NCI-H1417 (cell line): ENCODE measurements at regions not wholly inside any gene's neighbourhood (a gene's known extent, or its start where the extent isn't known, plus 50 kb on each side); places are given as distances from the start of the nearest gene placed in this dataset.
"Not testable (repeated sequence)": the region's sequence is repeated elsewhere in the genome, so short reads cannot be mapped to it uniquely, and the experiment has no call there.

Experiments
- DNase-seq, 3 experiments: peaks; one replicate each; lab custom pipeline; 2025; lab: John Stamatoyannopoulos, UW

- no peak for DNase-seq
These were observed 128.5 kb upstream of the VKORC1L1 start for GRCh38 chr7:65744406-65744805.

- DNase-seq, result no peak
These were observed 126.5 kb upstream of the VKORC1L1 start for GRCh38 chr7:65746398-65746669.

GRCh38 chr7:65749039-65749438 is 123.8 kb upstream of the VKORC1L1 start:
- DNase-seq, result no peak

- no peak for DNase-seq
These were observed 123.4 kb upstream of the VKORC1L1 start for GRCh38 chr7:65749518-65749917.

GRCh38 chr7:65750511-65751344 is 122.1 kb upstream of the VKORC1L1 start:
- DNase-seq, result peak; percentile 96 to 97 (median 96)

GRCh38 chr7:65754070-65754469 is 118.8 kb upstream of the VKORC1L1 start:
- not testable (repeated sequence) for DNase-seq

- not testable (repeated sequence) for DNase-seq
These were observed 113.9 kb upstream of the VKORC1L1 start for GRCh38 chr7:65758991-65759390.

- DNase-seq, result not testable (repeated sequence)
These were observed 110.2 kb upstream of the VKORC1L1 start for GRCh38 chr7:65762712-65763111.

- not testable (repeated sequence) for DNase-seq
These were observed 109.8 kb upstream of the VKORC1L1 start for GRCh38 chr7:65763114-65763513.

- peak; percentile 90 to 93 (median 90) for DNase-seq
These were observed 102.2 kb upstream of the VKORC1L1 start for GRCh38 chr7:65770473-65771225.

GRCh38 chr7:65771226-65771569 is 101.7 kb upstream of the VKORC1L1 start:
- DNase-seq, result not testable (repeated sequence)

- not testable (repeated sequence) for DNase-seq
These were observed 96.2 kb upstream of the VKORC1L1 start for GRCh38 chr7:65776677-65777076.

GRCh38 chr7:65789943-65790342 is 82.9 kb upstream of the VKORC1L1 start:
- DNase-seq, result not testable (repeated sequence)

GRCh38 chr7:65791788-65792187 is 81.1 kb upstream of the VKORC1L1 start:
- DNase-seq, result not testable (repeated sequence)

- not testable (repeated sequence) for DNase-seq
These were observed 80.1 kb upstream of the VKORC1L1 start for GRCh38 chr7:65792726-65793125.

GRCh38 chr7:65794671-65795391 is 78.0 kb upstream of the VKORC1L1 start:
- DNase-seq, result not testable (repeated sequence)

GRCh38 chr7:65795392-65795716 is 77.5 kb upstream of the VKORC1L1 start:
- not testable (repeated sequence) for DNase-seq

GRCh38 chr7:65796205-65796604 is 76.7 kb upstream of the VKORC1L1 start:
- DNase-seq, result no peak

- DNase-seq, result not testable (repeated sequence)
These were observed 75.8 kb upstream of the VKORC1L1 start for GRCh38 chr7:65797086-65797485.

GRCh38 chr7:65797566-65797965 is 75.3 kb upstream of the VKORC1L1 start:
- DNase-seq, result not testable (repeated sequence)

GRCh38 chr7:65798111-65799075 is 74.5 kb upstream of the VKORC1L1 start:
- peak in 1 of 3 experiments; percentile 30 for DNase-seq

GRCh38 chr7:65800191-65800590 is 72.7 kb upstream of the VKORC1L1 start:
- not testable (repeated sequence) for DNase-seq
